Activated T-helper 17 cell treated with anti-CD3 and anti-CD28 coated beads, Interleukin-2, amount 50 U/mL, for 72 hours (primary cell): ENCODE measurements at regions not wholly inside any gene's neighbourhood (a gene's known extent, or its start where the extent isn't known, plus 50 kb on each side); places are given as distances from the start of the nearest gene placed in this dataset.
"Not testable (repeated sequence)": the region's sequence is repeated elsewhere in the genome, so short reads cannot be mapped to it uniquely, and the experiment has no call there.

ENCODE experiments used
- ATAC-seq: fragments of 150-1000 bp; cut with Tn5 transposase; replicated peaks from 2 replicates; pipeline ENCODE4 v1.10.0; 2021; ENCODE audit warnings: mild to moderate bottlenecking, moderate library complexity
- H3K27ac Mint-ChIP-seq: one replicate; pipeline ENCODE4 v1.8.0; 2022; ENCODE audit warnings: mixed read lengths
- H3K27me3 Mint-ChIP-seq: one replicate; pipeline ENCODE4 v1.8.0; 2022; ENCODE audit warnings: mixed read lengths
- H3K36me3 Mint-ChIP-seq: one replicate; pipeline ENCODE4 v1.8.0; 2022; ENCODE audit warnings: low read depth, mild to moderate bottlenecking, mixed read lengths
- H3K4me1 Mint-ChIP-seq: one replicate; pipeline ENCODE4 v1.8.0; 2022; ENCODE audit warnings: mixed read lengths
- H3K4me3 Mint-ChIP-seq: one replicate; pipeline ENCODE4 v1.8.0; 2022; ENCODE audit warnings: mild to moderate bottlenecking, mixed read lengths
- H3K9me3 Mint-ChIP-seq: one replicate; pipeline ENCODE4 v1.8.0; 2022; ENCODE audit warnings: mixed read lengths

DNA sequence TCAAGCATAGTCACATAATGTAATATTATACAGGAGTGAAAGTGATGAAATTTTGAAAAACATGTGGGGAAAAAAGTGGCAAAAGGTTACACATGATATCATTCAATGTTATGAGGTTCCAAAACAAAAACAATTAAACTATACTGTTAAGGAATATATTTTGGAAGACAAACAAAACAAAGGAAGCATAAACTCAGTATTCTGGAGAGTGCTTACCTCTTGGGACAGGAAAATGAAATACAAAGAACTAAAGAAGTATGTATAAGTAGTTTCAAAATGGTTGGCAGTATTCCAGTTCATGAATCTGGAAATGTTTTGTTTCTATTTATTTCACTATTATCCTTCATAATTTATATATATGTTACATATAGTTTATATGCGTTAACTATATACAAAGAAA, 213.5 kb downstream of the MOXD1 start:
- H3K27ac Mint-ChIP-seq, result no peak overlapping the region

GRCh38 chr6:132184966-132185365, 216.3 kb downstream of the MOXD1 start:
- H3K36me3 Mint-ChIP-seq, H3K27ac Mint-ChIP-seq, H3K27me3 Mint-ChIP-seq, ATAC-seq, H3K4me3 Mint-ChIP-seq, H3K9me3 Mint-ChIP-seq, H3K4me1 Mint-ChIP-seq: not testable (repeated sequence)

More for the DNA sequence above, 213.5 kb downstream of the MOXD1 start:
- Mint-ChIP-seq H3K9me3 (peaks cover 3% of the 10 kb centered on the region), H3K4me3 (no peak overlapping the region), H3K27me3 (no peaks in the 10 kb centered on the region), H3K36me3 (no peaks in the 10 kb centered on the region), H3K4me1 (no peaks in the 10 kb centered on the region)
- no peak for ATAC-seq

DNA sequence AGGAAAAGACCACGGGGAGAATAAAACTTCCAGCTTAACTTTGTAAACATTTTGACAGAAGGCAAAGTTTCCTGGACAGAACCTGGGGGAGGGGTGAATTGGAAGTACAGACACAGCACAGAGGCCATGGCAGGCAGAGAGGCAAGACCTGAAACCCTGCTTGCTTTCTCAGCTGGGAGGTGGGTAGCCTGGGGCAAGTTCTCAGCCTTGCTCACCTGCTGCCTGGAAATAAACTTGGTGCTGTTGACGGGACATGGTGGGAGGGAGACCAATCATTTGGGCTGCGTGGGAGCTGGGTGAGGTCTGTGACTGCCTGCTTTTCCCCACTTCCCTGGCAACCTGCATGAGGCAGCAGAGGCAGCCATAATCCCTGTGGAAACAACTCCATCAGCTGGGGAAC, 221.3 kb downstream of the MOXD1 start:
- Mint-ChIP-seq H3K9me3 (peaks cover 13% of the 10 kb centered on the region), H3K27me3 (peaks cover 11% of the 10 kb centered on the region), H3K36me3 (no peaks in the 10 kb centered on the region), H3K4me3 (no peak overlapping the region), H3K4me1 (no peaks in the 10 kb centered on the region), H3K27ac (no peak overlapping the region)
- ATAC-seq, result no peak

DNA sequence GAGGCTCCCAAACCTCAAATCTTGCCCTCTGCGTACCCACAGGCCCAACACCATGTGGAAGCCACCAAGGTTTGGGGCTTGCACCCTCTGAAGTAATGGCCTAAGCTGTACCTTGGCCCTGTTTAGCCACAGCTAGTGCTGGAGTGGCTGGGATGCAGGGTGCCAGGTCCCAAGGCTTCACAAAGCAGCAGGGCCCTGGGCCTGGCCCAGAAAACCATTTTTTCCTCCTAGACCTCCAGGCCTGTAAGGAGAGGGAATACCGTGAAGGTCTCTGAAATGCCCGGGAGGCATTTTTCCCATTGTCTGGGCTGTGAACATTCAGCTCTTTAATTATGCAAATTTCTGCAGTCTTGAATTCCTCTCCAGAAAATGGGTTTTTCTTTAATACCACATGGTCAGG, 223.7 kb upstream of the CCN2 start:
- no peak overlapping the region for H3K4me3 Mint-ChIP-seq
- H3K4me1 Mint-ChIP-seq, result no peaks in the 10 kb centered on the region
- no peak overlapping the region for H3K27ac Mint-ChIP-seq
- peaks cover 16% of the 10 kb centered on the region for H3K27me3 Mint-ChIP-seq
- no peak for ATAC-seq
- H3K36me3 Mint-ChIP-seq, result no peaks in the 10 kb centered on the region
- H3K9me3 Mint-ChIP-seq, result peaks cover 10% of the 10 kb centered on the region

GRCh38 chr6:132168961-132169360, 217.8 kb upstream of the CCN2 start:
- Mint-ChIP-seq H3K4me1 (no peaks in the 10 kb centered on the region), H3K9me3 (peaks cover 4% of the 10 kb centered on the region), H3K27ac (no peak overlapping the region), H3K36me3 (no peaks in the 10 kb centered on the region), H3K27me3 (peaks cover 8% of the 10 kb centered on the region), H3K4me3 (no peak overlapping the region)
- no peak for ATAC-seq

- Mint-ChIP-seq H3K4me3 (no peak overlapping the region), H3K27ac (no peak overlapping the region), H3K4me1 (no peaks in the 10 kb centered on the region), H3K9me3 (no peaks in the 10 kb centered on the region), H3K36me3 (no peaks in the 10 kb centered on the region), H3K27me3 (peaks cover 4% of the 10 kb centered on the region)
- no peak for ATAC-seq
These were observed 217.0 kb upstream of the CCN2 start for GRCh38 chr6:132167929-132168892.

- H3K4me3 Mint-ChIP-seq, result no peak overlapping the region
- no peaks in the 10 kb centered on the region for H3K36me3 Mint-ChIP-seq
- no peak for ATAC-seq
- H3K27me3 Mint-ChIP-seq, result peaks cover 11% of the 10 kb centered on the region
- H3K27ac Mint-ChIP-seq, result no peak overlapping the region
- no peaks in the 10 kb centered on the region for H3K4me1 Mint-ChIP-seq
- H3K9me3 Mint-ChIP-seq, result no peaks in the 10 kb centered on the region
These were observed 215.4 kb upstream of the CCN2 start for GRCh38 chr6:132166526-132167051.

- Mint-ChIP-seq H3K36me3 (no peaks in the 10 kb centered on the region), H3K4me3 (no peak overlapping the region), H3K4me1 (no peaks in the 10 kb centered on the region), H3K27me3 (peaks cover 8% of the 10 kb centered on the region), H3K27ac (no peak overlapping the region), H3K9me3 (no peaks in the 10 kb centered on the region)
- no peak for ATAC-seq
These were observed 214.5 kb upstream of the CCN2 start for GRCh38 chr6:132165677-132166076.

GRCh38 chr6:132161283-132161682, 210.1 kb upstream of the CCN2 start:
- no peak overlapping the region for H3K27ac Mint-ChIP-seq
- peaks cover 11% of the 10 kb centered on the region for H3K27me3 Mint-ChIP-seq
- ATAC-seq, result no peak
- no peak overlapping the region for H3K4me3 Mint-ChIP-seq
- H3K4me1 Mint-ChIP-seq, result no peaks in the 10 kb centered on the region
- no peaks in the 10 kb centered on the region for H3K9me3 Mint-ChIP-seq
- H3K36me3 Mint-ChIP-seq, result no peaks in the 10 kb centered on the region

GRCh38 chr6:132153221-132153898, 202.2 kb upstream of the CCN2 start:
- Mint-ChIP-seq H3K27me3 (peaks cover 12% of the 10 kb centered on the region), H3K27ac (no peak overlapping the region), H3K4me1 (no peaks in the 10 kb centered on the region), H3K4me3 (no peak overlapping the region), H3K9me3 (no peaks in the 10 kb centered on the region), H3K36me3 (no peaks in the 10 kb centered on the region)
- no peak for ATAC-seq

DNA sequence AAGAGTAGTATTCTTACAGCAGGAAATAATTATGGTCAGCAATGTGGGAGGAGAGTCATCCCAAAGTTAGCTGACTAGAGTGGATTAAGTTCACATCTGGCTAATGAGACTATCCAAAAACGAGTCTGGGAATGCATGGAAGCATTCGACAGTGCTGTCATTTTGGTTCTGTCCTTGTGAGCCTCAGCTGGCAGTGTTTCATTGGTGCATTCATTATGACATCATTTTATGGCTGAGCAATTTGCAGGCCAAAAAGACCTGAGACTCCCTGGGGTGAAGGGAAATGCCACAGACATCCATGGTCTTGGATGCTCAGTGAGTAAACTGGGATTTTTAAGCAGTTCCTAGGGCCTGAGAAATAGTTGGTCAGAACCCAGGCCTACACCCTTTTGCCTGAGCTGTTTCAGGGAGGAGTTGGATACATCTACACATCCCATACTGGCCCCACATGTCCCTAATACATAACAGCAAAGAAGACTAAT, 196.4 kb upstream of the CCN2 start:
- no peak overlapping the region for H3K27ac Mint-ChIP-seq
- no peak overlapping the region for H3K4me3 Mint-ChIP-seq
- ATAC-seq, result no peak
- no peaks in the 10 kb centered on the region for H3K4me1 Mint-ChIP-seq
- no peaks in the 10 kb centered on the region for H3K9me3 Mint-ChIP-seq
- no peaks in the 10 kb centered on the region for H3K36me3 Mint-ChIP-seq
- peaks cover 5% of the 10 kb centered on the region for H3K27me3 Mint-ChIP-seq

DNA sequence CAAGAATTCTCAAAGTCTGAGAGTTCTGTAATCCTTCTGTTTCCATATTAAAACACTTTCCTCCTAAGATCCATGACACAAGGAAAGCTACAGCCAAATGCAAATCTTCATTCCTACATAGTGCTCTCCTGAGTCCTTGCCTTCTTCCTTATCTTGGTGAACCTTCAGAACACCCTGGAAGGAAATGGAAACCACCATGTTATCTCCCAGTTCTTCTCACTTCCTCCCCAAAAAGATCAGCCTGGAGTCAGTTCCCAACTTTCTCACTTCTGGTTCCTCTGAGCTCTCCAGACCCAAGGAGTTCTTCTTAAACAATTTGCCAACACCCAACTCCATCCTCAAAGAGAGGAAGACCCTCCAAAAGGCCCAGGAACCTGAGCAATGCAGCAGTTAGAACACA, 193.3 kb upstream of the CCN2 start:
- Mint-ChIP-seq H3K9me3 (no peaks in the 10 kb centered on the region), H3K27ac (no peak overlapping the region), H3K4me1 (no peaks in the 10 kb centered on the region), H3K4me3 (no peak overlapping the region), H3K36me3 (no peaks in the 10 kb centered on the region), H3K27me3 (peaks cover under 1% of the 10 kb centered on the region)
- ATAC-seq, result no peak

GRCh38 chr6:132143258-132143657, 192.1 kb upstream of the CCN2 start:
- H3K27me3 Mint-ChIP-seq, result peaks cover 3% of the 10 kb centered on the region
- no peak for ATAC-seq
- no peaks in the 10 kb centered on the region for H3K4me1 Mint-ChIP-seq
- H3K9me3 Mint-ChIP-seq, result no peaks in the 10 kb centered on the region
- H3K36me3 Mint-ChIP-seq, result no peaks in the 10 kb centered on the region
- H3K27ac Mint-ChIP-seq, result no peak overlapping the region
- no peak overlapping the region for H3K4me3 Mint-ChIP-seq

- Mint-ChIP-seq H3K27me3 (peaks cover 3% of the 10 kb centered on the region), H3K27ac (no peak overlapping the region), H3K36me3 (no peaks in the 10 kb centered on the region), H3K9me3 (no peaks in the 10 kb centered on the region), H3K4me3 (no peak overlapping the region), H3K4me1 (no peaks in the 10 kb centered on the region)
- ATAC-seq, result no peak
These were observed 191.6 kb upstream of the CCN2 start for GRCh38 chr6:132142768-132143167.

GRCh38 chr6:132142308-132142707, 191.1 kb upstream of the CCN2 start:
- no peaks in the 10 kb centered on the region for H3K9me3 Mint-ChIP-seq
- no peak overlapping the region for H3K4me3 Mint-ChIP-seq
- no peak overlapping the region for H3K27ac Mint-ChIP-seq
- no peak for ATAC-seq
- no peaks in the 10 kb centered on the region for H3K36me3 Mint-ChIP-seq
- no peaks in the 10 kb centered on the region for H3K4me1 Mint-ChIP-seq
- H3K27me3 Mint-ChIP-seq, result peaks cover 3% of the 10 kb centered on the region
